GM21529 (cell line): ENCODE measurements at regions not wholly inside any gene's neighbourhood (a gene's known extent, or its start where the extent isn't known, plus 50 kb on each side); places are given as distances from the start of the nearest gene placed in this dataset.

Source experiments
- ATAC-seq: cut with Tn5 transposase; IDR thresholded peaks from one replicate; pipeline ENCODE4 v1.9.1; 2021; ENCODE audit not compliant: unreplicated experiment

- ATAC-seq: no peak
Measured at GRCh38 chr4:13840502-13841190, 213.1 kb upstream of the BOD1L1 start.

- ATAC-seq: no peak
Measured at GRCh38 chr4:13844740-13845139, 217.2 kb upstream of the BOD1L1 start.

- no peak for ATAC-seq
Measured at GRCh38 chr4:13849778-13850177, 222.3 kb upstream of the BOD1L1 start.

GRCh38 chr4:13851085-13851940, 223.8 kb upstream of the BOD1L1 start:
- no peak for ATAC-seq

GRCh38 chr4:13852411-13852810, 224.9 kb upstream of the BOD1L1 start:
- ATAC-seq: no peak

DNA sequence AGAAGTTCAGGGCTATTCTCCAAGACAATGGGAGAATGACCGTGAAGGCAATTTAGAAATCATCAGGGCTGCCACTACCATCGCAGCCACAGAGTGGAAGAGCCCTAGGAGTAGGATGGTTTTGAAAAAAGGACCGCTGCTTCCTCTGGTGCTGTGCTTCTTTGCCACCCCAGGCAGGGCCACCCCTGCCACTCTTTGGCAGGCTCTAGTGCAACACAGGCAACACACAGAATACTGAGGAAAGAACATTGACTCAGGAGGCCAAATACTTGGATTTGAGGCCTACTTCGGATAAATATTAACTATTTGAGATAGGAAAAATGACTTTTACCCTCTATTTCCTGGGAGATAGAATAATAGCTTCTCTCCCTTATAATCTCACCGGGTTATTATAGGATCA, 228.9 kb upstream of the BOD1L1 start:
- no peak for ATAC-seq

- ATAC-seq: no peak
Measured at GRCh38 chr4:13857397-13857796, 229.9 kb upstream of the BOD1L1 start.

DNA sequence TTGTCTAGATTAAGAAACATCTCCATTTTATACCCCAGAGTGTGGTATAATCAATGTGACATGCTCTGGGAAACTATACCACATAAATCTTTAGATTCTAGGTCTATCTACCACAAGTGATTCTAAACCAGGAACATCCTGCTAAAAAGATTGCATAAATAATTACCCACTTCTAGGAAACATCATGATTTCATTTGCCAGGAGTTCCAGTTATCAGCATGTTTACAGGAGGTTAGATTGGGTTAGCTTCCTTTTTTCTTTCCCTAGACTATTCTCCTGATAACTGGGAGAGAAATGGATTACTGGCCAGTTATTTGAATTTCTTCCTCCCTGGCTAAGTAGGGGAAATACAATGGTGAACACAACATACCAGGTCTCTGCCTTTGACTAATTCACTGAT, 230.3 kb upstream of the BOD1L1 start:
- no peak for ATAC-seq

DNA sequence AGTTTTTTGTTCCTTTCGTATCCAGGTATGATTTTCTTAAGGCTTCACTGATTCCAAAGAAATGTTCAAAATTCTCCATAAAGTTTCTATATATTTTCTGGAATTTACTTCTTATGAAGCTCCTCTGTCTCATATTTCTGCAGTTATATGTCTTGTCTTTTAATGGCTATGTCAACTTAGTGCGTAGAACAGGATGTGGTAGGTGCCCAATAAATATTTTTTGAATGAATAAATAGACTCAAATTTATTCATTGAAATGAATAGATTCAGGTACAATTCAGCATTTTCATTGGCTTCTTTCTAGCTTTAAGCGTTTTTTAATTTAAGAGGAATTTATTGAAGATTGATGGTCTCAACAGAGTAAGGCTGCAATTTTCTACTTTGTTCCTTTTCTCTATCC, 231.9 kb upstream of the BOD1L1 start:
- ATAC-seq: no peak

GRCh38 chr4:13860126-13860525, 232.6 kb upstream of the BOD1L1 start:
- ATAC-seq: no peak

GRCh38 chr4:13865871-13866669, 238.5 kb upstream of the BOD1L1 start:
- ATAC-seq: no peak

- ATAC-seq: no peak
Measured at GRCh38 chr4:13866881-13867280, 239.4 kb upstream of the BOD1L1 start.

DNA sequence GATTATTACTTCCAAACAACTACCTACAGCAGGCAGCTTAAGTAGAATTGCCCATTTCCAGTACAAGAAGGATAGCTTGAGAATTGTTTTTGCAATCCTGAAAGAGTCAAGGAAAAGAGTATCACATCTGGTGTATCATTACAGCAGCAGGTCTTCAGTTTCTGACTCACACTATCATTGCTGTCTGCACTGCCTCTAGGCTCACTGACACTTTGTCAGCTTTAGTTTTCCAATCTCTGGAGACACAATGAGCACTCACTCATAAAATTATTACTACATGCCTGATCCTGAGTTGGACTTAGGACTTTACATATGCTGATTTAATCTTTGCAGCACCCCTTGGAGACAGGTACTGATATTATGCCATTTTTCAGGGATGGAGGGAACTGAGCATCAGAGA, 244.6 kb upstream of the BOD1L1 start:
- ATAC-seq: no peak

DNA sequence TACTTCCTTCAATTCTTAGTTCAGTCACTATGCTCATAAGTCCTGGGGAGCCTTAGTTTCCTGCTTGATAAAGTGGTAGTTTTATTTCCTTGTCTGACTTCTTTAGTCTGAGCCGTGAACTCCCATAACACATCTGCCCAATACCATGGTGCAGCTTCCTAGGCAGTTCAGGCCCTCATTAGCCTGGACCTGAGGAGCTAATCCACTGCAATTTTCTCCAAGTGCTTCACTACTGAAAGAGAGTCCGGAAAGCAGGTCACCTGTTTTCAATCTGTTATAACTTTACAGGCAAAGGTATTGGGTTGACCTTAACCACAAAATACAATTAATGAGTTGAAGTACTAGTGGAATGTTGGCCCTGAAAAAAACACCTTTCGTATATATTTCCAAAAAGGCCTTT, 245.4 kb upstream of the BOD1L1 start:
- no peak for ATAC-seq

GRCh38 chr4:13875181-13875580, 247.7 kb upstream of the BOD1L1 start:
- ATAC-seq: no peak

- ATAC-seq: no peak
Measured at GRCh38 chr4:13876131-13876530, 248.6 kb upstream of the BOD1L1 start.

GRCh38 chr4:13876940-13877339, 249.4 kb upstream of the BOD1L1 start:
- ATAC-seq: no peak

- no peak for ATAC-seq
Measured at GRCh38 chr4:13877626-13878025, 250.1 kb upstream of the BOD1L1 start.

DNA sequence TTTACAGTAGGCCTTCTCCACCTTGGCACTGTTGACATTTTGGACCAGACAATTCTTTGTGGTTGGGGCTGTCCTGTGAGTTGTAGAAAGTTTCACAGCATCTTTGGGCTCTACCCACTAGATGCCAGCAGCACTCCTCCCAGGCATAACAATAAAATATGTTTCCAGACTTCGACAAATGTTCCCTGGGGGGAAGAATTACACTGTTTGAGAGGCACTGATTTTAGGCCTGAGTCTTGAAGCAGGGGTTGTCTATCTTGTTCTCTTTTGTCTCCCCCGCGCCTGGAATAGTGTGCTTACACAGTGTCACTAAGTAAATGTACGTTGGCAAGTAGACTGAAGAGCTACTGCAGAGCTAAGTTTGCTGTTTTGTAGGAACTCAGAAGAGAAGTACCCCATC, 254.4 kb upstream of the BOD1L1 start:
- no peak for ATAC-seq

DNA sequence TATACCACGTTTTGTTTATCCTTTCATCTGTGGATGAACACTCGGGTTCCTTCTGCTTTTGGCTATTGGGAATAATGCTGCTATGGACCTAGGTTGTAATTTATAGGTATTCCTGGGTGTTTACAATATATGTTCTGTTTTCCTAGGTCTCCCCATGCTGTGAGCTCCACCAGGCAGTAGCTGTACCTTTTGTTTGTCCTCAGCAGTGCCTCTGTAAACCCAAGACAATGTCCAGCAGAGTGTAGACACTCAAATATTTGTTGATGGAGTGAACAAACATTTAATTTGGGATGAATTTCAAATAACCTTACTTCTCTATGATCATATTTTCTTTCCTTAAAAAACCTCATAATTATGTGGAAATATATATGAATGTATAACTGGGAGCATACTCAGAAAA, 259.5 kb upstream of the BOD1L1 start:
- no peak for ATAC-seq

DNA sequence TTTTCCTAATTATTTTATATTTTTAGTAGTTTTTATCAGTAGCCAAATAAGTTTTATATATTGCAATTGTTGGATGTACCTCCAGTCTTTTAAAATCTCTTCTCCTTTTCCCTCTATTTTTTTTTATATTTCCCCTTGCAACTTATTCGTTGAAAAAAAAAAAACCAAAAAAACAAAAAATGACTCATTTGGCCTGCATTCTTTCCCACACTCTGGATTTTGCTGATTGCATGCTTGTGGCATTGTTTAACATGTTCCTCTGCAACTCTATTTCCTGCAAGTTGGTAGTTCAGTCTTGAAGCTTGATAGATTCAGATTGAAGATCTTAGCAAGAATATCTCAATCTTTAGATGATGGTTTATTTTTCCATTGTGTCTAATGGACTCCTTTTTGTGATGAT, 260.6 kb upstream of the BOD1L1 start:
- ATAC-seq: no peak

DNA sequence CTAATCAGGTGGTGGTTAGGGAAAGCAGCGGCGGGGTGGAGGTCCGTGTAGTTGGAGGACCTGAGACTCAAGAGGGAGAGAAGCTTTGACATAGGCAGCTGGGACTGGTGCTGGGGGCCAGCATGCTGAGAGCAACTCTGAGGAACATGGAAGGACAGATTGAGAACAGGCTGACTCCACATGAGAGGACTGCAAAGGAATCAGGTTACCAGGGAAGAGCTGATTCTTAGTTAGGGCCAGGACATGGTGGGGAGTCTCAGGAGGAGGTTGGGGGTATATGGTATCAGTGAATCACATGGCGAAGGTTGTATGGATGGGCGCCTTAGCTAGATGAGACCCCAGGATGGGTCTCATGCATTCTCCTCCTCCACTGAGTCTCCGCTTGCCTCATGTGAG, 264.0 kb upstream of the BOD1L1 start:
- no peak for ATAC-seq
